ENCODE measurements at regions not wholly inside any gene's neighbourhood (a gene's known extent, or its start where the extent isn't known, plus 50 kb on each side); places are given as distances from the start of the nearest gene placed in this dataset.
"Not testable (repeated sequence)": the region's sequence is repeated elsewhere in the genome, so short reads cannot be mapped to it uniquely, and the experiment has no call there.

- DNase-seq (ENCODE audit: low spot score), result no peak
Measured at GRCh38 chr6:140264431-140264830, 890.0 kb upstream of the CITED2 start.

DNA sequence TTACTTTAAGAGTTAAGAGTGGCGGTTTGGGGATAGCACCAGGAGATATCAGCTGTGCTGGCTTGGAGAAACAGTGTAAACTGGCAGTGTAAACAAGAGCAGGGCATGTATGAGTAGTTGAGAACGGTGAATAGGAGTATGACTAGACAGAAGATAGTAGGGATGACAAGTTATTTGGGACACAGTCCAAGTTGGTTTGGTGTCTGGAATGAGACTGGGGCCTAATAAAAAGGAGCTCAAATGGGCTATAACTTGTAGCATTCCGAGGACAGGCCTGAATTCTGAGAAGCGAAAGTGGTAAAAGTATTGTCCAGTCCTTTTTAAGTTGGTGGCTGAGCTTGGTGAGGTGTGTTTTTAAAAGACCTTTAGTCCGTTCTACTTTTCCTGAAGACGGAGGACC, 883.9 kb upstream of the CITED2 start:
- not testable (repeated sequence) for DNase-seq (ENCODE audit: low spot score)

DNA sequence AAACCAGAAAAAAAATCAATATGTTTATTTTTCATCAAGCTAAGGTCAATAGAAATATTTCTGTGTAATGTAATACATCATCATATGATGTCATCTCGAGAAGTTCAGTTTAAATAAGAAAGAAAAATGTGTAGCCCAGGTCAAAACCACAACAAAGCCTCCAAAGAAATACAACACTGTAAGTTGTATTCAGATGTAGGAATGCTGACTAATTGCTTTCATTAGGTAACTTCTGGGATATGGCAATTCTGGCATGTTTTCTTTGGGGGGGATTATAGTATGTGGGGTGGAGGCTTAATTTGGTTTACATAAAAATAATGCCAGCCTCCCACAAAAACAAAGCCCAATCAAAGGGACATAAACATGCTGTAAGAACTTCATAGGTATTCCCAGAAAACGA, 881.8 kb upstream of the CITED2 start:
- DNase-seq (ENCODE audit: low spot score), result no peak

GRCh38 chr6:140253096-140253495, 878.6 kb upstream of the CITED2 start:
- no peak for DNase-seq (ENCODE audit: low spot score)

- DNase-seq (ENCODE audit: low spot score), result no peak
Measured at GRCh38 chr6:140252099-140252498, 877.7 kb upstream of the CITED2 start.

GRCh38 chr6:140245296-140246040, 871.0 kb upstream of the CITED2 start:
- DNase-seq (ENCODE audit: low spot score), result no peak

DNA sequence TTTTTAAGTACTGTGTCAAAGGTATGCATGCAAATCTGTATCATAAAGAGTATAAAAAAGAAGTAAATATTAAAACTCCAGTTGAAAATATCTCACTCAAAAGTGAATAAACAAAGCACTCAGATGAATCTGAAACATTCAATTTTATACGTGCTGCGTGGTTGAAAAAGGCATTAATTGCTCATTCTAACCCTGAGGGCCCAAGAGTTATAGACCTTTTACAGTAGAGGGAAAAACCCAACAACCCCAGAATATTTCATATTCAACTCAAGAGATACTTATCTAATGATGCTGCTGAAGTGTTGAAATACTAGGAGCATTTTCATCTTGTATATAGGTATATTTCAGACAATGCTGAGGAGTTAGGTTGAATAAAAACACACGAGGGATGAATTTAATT, 862.8 kb upstream of the CITED2 start:
- no peak for DNase-seq (ENCODE audit: low spot score)

- no peak for DNase-seq (ENCODE audit: low spot score)
Measured at GRCh38 chr6:140236732-140237131, 862.3 kb upstream of the CITED2 start.

DNA sequence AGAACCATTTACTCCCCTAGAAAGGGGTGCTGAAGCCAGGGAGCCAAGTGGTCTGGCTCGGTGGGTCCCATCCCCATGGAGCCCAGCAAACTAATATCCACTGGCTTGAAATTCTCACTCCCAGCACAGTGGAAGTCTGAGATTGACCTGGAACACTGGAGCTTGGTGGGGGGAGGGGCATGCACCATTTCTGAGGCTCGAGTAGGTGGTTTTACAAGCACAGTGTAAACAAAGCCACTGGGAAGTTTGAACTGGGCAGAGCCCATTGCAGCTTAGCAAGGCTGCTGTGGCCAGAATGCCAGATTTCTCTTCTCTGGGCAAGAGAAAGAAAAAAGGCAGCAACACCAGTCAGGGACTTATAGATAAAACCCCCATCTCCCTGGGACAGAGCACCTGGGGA, 855.8 kb upstream of the CITED2 start:
- no peak for DNase-seq (ENCODE audit: low spot score)

DNA sequence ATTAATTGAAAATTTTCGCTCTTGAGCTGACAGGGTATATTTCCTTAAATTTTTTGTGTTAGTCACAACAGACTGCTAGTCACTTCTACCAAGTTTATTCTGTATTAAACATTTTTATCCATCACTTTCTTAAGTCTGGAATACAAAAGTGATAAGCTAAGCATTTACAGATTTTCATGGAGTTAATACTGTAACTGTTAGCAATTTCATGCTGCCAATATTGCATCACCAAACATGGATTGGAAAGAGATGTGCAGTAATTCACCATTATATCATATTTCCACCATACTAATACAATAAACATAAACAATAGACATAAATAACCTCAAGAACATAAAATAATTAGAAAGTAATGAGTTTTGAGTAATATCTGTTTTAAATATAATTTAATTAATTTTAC, 854.0 kb upstream of the CITED2 start:
- DNase-seq (ENCODE audit: low spot score), result no peak

- DNase-seq (ENCODE audit: low spot score), result no peak
Measured at GRCh38 chr6:140226637-140227036, 852.2 kb upstream of the CITED2 start.

DNA sequence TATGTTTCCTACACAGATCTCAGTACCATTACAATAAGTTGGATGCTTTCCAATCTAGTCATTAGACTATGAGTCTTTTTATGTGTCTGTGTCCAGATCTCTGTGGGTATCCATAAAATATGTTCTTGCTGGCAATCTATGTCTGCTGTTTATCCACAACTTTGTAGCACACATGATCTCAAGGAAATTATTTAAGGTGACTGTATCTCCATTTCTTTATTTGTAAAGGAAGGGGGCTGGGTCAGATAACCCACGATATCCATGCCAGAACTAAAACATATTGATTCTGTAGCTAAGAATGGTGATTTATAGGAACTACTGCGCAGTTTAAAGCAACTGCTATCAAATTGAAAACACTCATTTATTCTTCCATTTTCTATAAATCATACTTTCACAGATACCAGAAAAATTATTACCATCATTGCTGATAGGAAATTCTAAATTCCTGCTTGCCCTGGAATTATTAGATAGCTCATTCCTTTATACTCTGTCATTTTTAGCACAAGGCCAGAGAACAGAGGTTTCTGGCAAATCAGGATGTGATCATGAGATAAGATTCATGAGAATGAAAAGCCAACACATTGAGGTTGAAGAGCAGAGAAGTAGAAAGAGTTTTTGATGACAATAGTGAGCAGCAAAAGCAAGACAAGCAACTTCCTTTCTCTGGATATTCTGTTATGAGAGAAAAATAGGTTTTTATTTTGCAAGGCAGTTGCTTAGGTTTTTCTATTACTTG, 851.4 kb upstream of the CITED2 start:
- no peak for DNase-seq (ENCODE audit: low spot score)

GRCh38 chr6:140217283-140217682, 842.8 kb upstream of the CITED2 start:
- DNase-seq (ENCODE audit: low spot score), result no peak

DNA sequence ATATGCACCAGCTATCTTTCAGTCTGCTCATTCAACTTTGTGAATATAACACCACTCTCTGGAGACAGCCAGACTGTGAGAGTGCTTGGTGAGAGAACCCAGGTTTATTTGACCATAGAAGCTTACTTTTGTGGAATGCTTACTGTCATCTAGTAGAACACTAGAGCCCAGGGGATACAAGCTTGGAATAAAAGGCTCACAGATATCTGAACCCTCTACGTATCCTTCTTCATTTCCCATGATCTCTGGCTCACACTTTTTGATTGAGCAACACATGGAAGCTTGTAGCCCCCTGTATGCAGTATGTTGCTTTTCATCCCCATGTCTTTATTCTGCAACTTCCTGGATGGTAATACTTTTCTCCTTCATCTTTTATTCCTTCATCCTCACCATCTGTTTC, 835.3 kb upstream of the CITED2 start:
- no peak for DNase-seq (ENCODE audit: low spot score)

DNA sequence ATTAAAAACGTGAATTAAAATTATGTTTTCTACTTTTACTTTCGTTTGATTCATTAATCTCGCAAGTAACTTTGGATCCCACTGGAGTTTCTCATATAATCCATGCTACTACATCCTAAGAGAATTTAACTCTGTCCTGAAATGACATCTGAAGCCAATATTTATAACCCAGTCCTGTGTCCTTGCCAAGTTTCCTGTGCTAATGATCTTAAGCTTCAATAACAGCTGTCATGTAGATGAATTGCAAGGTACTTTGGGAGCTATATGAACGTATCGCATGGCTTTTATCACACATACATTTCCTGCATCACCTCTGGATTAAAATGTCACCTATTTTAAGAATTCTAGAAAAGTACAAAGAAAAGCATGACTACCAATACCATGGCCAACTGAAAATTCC, 833.8 kb upstream of the CITED2 start:
- DNase-seq (ENCODE audit: low spot score), result peak; percentile 38

GRCh38 chr6:140205795-140206593, 831.5 kb upstream of the CITED2 start:
- no peak for DNase-seq (ENCODE audit: low spot score)

DNA sequence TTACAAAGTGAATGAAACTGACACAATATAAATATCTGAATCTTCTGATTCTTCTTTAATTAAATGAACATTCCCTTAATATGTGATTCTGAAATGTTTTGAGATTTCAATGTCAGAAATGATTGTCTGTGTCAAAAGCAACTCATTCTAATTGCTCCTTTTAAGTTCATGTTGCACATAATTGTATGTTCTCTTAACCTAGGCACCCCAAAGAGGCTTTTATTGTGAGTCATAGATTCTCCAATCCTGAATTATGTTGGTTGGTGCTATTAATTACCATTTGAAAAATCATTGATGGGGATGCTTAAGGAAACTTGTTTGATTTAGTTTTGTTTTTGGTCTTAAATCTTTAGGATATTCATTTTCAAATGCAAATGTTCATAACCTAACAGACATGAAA, 829.7 kb upstream of the CITED2 start:
- no peak for DNase-seq (ENCODE audit: low spot score)

DNA sequence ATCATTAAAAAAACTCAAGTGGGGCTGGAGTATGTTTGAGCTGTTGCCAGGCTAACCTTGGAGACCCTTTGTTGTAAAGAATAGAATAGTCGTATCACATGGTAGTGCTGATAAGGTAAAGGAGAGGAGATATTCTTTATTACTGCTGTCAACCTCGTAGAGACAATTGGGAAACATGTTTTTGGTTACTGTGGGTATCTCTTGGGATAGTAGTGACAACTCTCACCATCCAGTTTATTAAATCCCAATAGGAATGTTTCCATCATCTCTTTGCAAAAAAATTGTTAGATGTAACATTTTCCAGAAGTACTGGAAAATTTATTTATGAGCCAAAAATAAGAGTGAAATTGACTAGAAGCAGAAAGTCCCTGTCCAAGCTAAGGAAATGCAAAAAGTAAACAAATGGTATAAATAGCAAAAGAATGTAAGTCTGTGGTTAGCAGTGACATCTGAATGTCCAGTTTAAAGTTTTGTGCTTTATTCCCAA, 829.3 kb upstream of the CITED2 start:
- no peak for DNase-seq (ENCODE audit: low spot score)

- no peak for DNase-seq (ENCODE audit: low spot score)
Measured at GRCh38 chr6:140202964-140203515, 828.6 kb upstream of the CITED2 start.

DNA sequence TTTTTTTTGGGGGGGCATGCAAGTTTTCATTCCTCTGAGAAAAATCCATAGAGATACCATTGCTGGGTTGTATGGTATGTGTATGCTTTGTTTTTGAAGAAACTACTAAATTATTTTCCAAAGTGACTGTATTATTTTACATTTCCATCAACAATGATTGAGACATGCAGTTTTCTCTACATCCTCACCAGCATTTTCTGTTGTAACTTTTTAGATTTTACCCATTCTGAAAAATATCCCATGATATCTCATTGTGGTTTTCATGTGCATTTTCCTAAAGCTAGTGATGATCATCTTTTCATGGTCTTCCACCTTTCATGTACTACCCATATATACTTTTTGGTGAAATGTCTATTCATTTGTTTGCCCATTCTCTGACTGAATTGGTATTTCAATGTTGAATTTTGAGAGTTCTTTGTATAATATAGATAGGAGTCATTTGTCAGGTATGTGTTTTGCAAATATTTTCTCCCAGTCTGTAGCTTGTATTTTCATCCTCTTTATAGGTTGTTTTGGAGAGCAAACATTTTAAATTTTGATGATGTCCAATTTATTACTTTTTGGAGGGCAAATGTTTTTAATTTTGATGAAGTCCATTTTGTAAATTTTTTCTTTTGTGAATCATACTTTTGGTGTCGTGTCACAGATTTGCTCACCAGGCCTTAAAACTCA, 827.5 kb upstream of the CITED2 start:
- DNase-seq (ENCODE audit: low spot score), result no peak

DNA sequence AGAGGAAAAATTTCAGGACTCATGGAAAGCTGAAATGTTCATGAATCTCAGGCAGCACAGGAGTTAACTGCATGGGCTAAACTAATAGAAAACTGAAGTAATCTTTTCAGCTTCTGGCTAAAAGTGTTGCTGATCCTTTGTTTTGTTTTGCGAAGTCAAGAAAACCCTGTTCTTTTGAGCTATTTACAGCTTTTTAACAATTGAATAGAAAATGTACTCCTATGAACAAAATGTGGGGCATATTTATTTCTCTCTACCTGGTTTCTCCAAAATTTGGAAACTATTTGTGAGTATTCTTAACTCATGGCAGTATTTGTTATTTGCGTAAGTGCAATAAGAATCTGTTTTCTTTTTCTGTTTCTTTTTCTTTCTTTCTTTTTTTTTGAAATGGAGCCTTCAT, 818.8 kb upstream of the CITED2 start:
- DNase-seq (ENCODE audit: low spot score), result no peak

GRCh38 chr6:140192018-140192417, 817.6 kb upstream of the CITED2 start:
- DNase-seq (ENCODE audit: low spot score), result no peak

Measured in D341Med (cell line).